Thoracic aorta (tissue), 2 donors: ENCODE measurements at regions not wholly inside any gene's neighbourhood (a gene's known extent, or its start where the extent isn't known, plus 50 kb on each side); places are given as distances from the start of the nearest gene placed in this dataset.

Experiments
- ATAC-seq: fragments of 150-250 bp; one replicate; pipeline ENCODE4 v1.8.0; 2017; ENCODE audit warnings: low read depth; ENCODE audit not compliant: insufficient number of reproducible peaks, low FRiP score
- DNase-seq: peaks from one replicate; pipeline ENCODE4 v3.0.0-alpha.2; 2020; ENCODE audit warnings: low spot score
- H3K27ac ChIP-seq, 2 donors: fragments of 200-600 bp; sonication (generic); 1 replicate in 1 of 2; 2 replicates in 1 of 2; pipeline ENCODE4 v1.5.1; 2016; ENCODE audit warnings: mild to moderate bottlenecking in 2 of 2, moderate library complexity in 2 of 2
- H3K27me3 ChIP-seq: fragments of 200-600 bp; sonication (generic); replicated peaks from 2 replicates; pipeline ENCODE4 v1.6.0; 2016; ENCODE audit warnings: mild to moderate bottlenecking; ENCODE audit not compliant: insufficient read depth
- H3K36me3 ChIP-seq: fragments of 200-600 bp; sonication (generic); one replicate; pipeline ENCODE4 v1.5.1; 2016
- H3K4me1 ChIP-seq, 2 donors: fragments of 200-600 bp; sonication (generic); 1 replicate in 1 of 2; 2 replicates in 1 of 2; pipeline versions ENCODE4 v1.5.1 to v1.6.0; 2016; ENCODE audit warnings: low read depth in 2 of 2, mild to moderate bottlenecking in 1 of 2; ENCODE audit not compliant: control insufficient read depth in 1 of 2
- H3K4me3 ChIP-seq: fragments of 200-600 bp; sonication (generic); 2 replicates; pipeline ENCODE4 v1.5.1; 2016; ENCODE audit warnings: mild to moderate bottlenecking
- H3K9me3 ChIP-seq: fragments of 200-600 bp; sonication (generic); 2 replicates; pipeline ENCODE4 v1.5.1; 2016
- TF ChIP-seq, protein P1 (sequence below): fragments of 200-600 bp; sonication (generic); IDR thresholded peaks from one replicate; pipeline ENCODE4 v1.5.1; 2019; ENCODE audit warnings: antibody characterized with exemption

DNA sequence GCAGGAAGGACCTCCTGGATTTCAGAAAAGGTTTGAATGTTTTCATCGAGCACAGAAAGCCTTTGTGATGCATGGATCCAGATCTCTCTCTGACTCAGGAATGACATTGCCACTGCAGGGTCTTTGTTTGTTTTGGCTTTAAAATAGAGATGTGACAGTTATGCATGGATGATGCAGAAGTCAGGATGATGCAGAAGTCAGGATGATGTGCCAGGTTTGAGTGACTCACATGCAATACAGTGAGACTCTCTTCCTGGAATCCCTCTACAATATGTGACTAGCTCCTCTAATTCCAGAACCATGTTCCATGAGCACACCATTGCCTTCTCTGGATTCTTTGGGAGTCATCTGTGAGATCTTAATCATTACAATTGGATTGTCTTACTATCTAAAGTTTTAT lies 177.9 kb upstream of the RAB6C start:
- Histone ChIP-seq H3K27me3 (no peaks in the 10 kb centered on the region), H3K27ac (no peak overlapping the region), H3K4me1 (no peaks in the 10 kb centered on the region), H3K9me3 (no peaks in the 10 kb centered on the region), H3K4me3 (no peak overlapping the region), H3K36me3 (no peaks in the 10 kb centered on the region)
- ATAC-seq (no peak), DNase-seq (no peak)
- TF ChIP-seq, protein P1, sequence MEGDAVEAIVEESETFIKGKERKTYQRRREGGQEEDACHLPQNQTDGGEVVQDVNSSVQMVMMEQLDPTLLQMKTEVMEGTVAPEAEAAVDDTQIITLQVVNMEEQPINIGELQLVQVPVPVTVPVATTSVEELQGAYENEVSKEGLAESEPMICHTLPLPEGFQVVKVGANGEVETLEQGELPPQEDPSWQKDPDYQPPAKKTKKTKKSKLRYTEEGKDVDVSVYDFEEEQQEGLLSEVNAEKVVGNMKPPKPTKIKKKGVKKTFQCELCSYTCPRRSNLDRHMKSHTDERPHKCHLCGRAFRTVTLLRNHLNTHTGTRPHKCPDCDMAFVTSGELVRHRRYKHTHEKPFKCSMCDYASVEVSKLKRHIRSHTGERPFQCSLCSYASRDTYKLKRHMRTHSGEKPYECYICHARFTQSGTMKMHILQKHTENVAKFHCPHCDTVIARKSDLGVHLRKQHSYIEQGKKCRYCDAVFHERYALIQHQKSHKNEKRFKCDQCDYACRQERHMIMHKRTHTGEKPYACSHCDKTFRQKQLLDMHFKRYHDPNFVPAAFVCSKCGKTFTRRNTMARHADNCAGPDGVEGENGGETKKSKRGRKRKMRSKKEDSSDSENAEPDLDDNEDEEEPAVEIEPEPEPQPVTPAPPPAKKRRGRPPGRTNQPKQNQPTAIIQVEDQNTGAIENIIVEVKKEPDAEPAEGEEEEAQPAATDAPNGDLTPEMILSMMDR: no peak

DNA sequence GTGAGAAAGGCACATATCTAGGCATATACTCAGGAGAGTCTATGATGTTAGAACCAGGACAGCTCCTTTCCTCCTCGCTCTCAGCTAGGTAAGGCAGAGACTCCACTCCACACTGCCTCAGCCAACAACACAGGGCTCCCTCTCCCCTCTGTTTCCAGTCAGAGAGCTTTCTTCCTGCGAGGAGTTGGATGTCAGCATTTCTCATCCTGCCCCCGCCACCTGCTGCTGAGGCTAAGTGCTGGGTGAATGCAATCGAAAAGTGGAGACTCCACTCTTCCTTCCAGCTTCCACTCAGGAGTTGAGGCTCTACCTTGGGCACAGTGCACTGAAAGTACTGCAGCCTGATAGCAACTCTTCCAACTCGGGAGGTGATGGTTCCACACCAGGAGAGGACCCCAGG lies 177.2 kb upstream of the RAB6C start:
- H3K36me3 ChIP-seq: no peaks in the 10 kb centered on the region
- H3K9me3 ChIP-seq: no peaks in the 10 kb centered on the region
- ATAC-seq (no peak), DNase-seq (no peak)
- no peaks in the 10 kb centered on the region for H3K27me3 ChIP-seq
- TF ChIP-seq, protein P1: no peak
- no peaks in the 10 kb centered on the region for H3K4me1 ChIP-seq
- H3K4me3 ChIP-seq: no peak overlapping the region
- no peak overlapping the region for H3K27ac ChIP-seq

DNA sequence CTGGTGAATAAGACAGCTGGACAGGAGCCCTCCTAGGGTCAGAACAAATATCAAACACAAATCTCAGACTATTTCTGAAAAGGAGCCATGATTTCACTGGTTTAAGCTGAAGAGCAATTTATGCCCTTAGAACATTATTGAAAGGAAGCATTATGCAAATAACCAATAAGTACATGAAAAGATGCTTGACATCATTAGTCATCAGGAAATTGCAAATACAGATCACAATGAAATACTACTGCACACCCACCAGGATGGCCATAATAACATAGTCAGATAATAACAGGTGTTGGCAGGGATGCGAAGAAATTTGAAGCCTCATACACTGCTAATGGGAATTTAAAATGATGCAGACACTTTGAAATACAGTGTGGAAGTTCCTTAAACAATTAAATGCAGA lies 176.4 kb upstream of the RAB6C start:
- H3K4me3 ChIP-seq: no peak overlapping the region
- ATAC-seq: no peak
- H3K27ac ChIP-seq: no peak overlapping the region
- no peaks in the 10 kb centered on the region for H3K9me3 ChIP-seq
- H3K4me1 ChIP-seq: no peaks in the 10 kb centered on the region
- TF ChIP-seq, protein P1: no peak
- no peak for DNase-seq
- no peaks in the 10 kb centered on the region for H3K27me3 ChIP-seq
- H3K36me3 ChIP-seq: no peaks in the 10 kb centered on the region

DNA sequence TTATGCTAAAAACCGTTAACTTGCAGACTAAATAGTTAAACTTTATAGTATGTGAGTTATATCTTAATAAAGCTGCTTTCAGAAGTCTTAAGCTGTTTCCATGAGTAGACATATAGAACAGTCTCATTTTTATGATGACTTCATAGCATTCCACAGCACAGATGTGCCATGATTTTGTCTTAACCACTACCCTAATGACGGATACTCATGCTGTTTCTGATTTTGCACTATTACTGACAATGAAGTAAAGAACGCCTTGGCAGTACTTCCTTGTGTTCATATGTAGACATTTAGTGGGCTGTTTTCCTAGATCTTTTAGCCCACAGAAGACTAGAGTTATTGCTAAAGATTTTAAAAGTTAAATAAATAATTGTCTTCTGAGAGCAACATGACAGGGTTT lies 175.6 kb upstream of the RAB6C start:
- Histone ChIP-seq H3K27me3 (no peaks in the 10 kb centered on the region), H3K9me3 (no peaks in the 10 kb centered on the region), H3K4me3 (no peak overlapping the region), H3K4me1 (no peaks in the 10 kb centered on the region), H3K36me3 (no peaks in the 10 kb centered on the region), H3K27ac (no peak overlapping the region)
- no peak for DNase-seq
- TF ChIP-seq, protein P1: no peak
- no peak for ATAC-seq

GRCh38 chr2:129805899-129806298 lies 173.6 kb upstream of the RAB6C start:
- TF ChIP-seq, protein P1: no peak
- no peaks in the 10 kb centered on the region for H3K27me3 ChIP-seq
- no peaks in the 10 kb centered on the region for H3K4me1 ChIP-seq
- H3K27ac ChIP-seq: no peak overlapping the region
- ATAC-seq (no peak), DNase-seq (no peak)
- no peaks in the 10 kb centered on the region for H3K36me3 ChIP-seq
- no peaks in the 10 kb centered on the region for H3K9me3 ChIP-seq
- H3K4me3 ChIP-seq: no peak overlapping the region
